ENCODE measurements at regions not wholly inside any gene's neighbourhood (a gene's known extent, or its start where the extent isn't known, plus 50 kb on each side); places are given as distances from the start of the nearest gene placed in this dataset.

GRCh38 chr5:61600123-61600444, 268.0 kb downstream of the ZSWIM6 start:
- H3K4me2 ChIP-seq (ENCODE audit: insufficient read depth, low read length, poor library complexity, severe bottlenecking): no peak overlapping the region
- no peak overlapping the region for H3K14ac ChIP-seq (ENCODE audit: low read length)

DNA sequence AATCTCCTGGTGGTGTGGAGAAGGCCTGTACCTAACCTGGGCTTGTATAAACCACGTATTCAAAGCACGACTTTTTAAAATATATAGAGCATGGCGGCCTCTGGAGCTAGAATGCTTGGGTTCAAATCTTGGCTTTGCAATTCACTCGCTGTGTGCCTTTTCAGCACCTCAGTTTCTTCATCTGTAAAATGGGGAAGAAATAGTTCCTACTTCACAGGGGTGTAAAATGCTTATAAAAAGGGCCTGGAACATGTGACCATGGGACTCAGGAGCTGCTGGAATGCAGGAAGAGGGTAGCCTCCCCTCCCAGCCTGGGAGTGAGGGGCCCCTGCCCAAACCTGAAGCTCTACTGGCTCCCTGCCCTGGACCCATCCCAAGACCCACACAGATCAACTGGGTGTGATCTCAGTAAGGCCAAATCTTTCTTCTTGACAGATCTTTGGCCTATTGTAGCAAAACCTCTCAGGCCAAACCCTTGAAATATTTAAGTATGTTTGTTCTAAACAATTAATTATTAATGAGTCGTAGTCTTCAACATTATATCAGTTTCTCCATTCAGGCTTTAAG, 269.0 kb downstream of the ZSWIM6 start:
- Histone ChIP-seq H4K8ac (ENCODE audit: low read depth, low read length) (no peak overlapping the region), H3K23ac (ENCODE audit: low read depth, low read length, poor library complexity) (no peak overlapping the region), H2AK5ac (ENCODE audit: low read depth, low read length) (no peak overlapping the region), H2BK12ac (ENCODE audit: low read length) (no peak overlapping the region), H3K4ac (ENCODE audit: low read length) (no peak overlapping the region), H3K36me3 (replicated peaks in 1 of 2; ENCODE audit: control insufficient read depth in 2 of 2, insufficient read depth in 2 of 2, low read length in 2 of 2) (no peaks in the 10 kb centered on the region), H3K27ac (replicated peaks; ENCODE audit: low read length) (no peak overlapping the region), H3K9ac (ENCODE audit: low read depth, low read length, poor library complexity) (no peak overlapping the region), H3K4me3 (ENCODE audit: low read length in 2 of 2) (no peak overlapping the region), H4K91ac (ENCODE audit: low read depth, low read length, poor library complexity) (no peak overlapping the region), H2BK120ac (ENCODE audit: low read depth, low read length) (no peak overlapping the region), H3K18ac (ENCODE audit: low read length) (no peak overlapping the region), H3K9me3 (replicated peaks in 1 of 2; ENCODE audit: control insufficient read depth in 2 of 2, insufficient read depth in 1 of 2, low read depth in 1 of 2, low read length in 2 of 2) (peaks cover 2 to 15% of the 10 kb centered on the region in 2 donors), H3K4me1 (ENCODE audit: control insufficient read depth in 2 of 2, insufficient read depth in 1 of 2, low read depth in 1 of 2, low read length in 2 of 2) (peaks cover 11 to 14% of the 10 kb centered on the region in 2 donors), H3K27me3 (ENCODE audit: control insufficient read depth in 3 of 3, insufficient read depth in 3 of 3, low read depth in 1 of 3, low read length in 3 of 3) (no peaks in the 10 kb centered on the region), H2AFZ (ENCODE audit: low read length) (no peak overlapping the region), H3K79me1 (ENCODE audit: low read depth, low read length) (no peaks in the 10 kb centered on the region), H2BK15ac (ENCODE audit: low read length) (no peak overlapping the region), H2BK5ac (ENCODE audit: low read length) (no peak overlapping the region), H3K14ac (ENCODE audit: low read length) (no peak overlapping the region), H3K4me2 (ENCODE audit: insufficient read depth, low read length, poor library complexity, severe bottlenecking) (no peak overlapping the region)
- DNase-seq (ENCODE audit: low spot score): no peak
- no CpG with 5 or more reads among the region's 5 CpGs for WGBS, 2 donors (ENCODE audit: extremely low coverage in 2 of 2, insufficient read length in 2 of 2, insufficient replicate concordance in 1 of 2)

More at GRCh38 chr5:61600123-61600444, 268.0 kb downstream of the ZSWIM6 start:
- Histone ChIP-seq H4K8ac (ENCODE audit: low read depth, low read length) (no peak overlapping the region), H3K9ac (ENCODE audit: low read depth, low read length, poor library complexity) (no peak overlapping the region), H3K79me1 (ENCODE audit: low read depth, low read length) (no peaks in the 10 kb centered on the region), H2AFZ (ENCODE audit: low read length) (peak overlapping the region; percentile 59), H2BK120ac (ENCODE audit: low read depth, low read length) (no peak overlapping the region), H2BK5ac (ENCODE audit: low read length) (no peak overlapping the region), H3K4me1 (ENCODE audit: control insufficient read depth in 2 of 2, insufficient read depth in 1 of 2, low read depth in 1 of 2, low read length in 2 of 2) (peaks cover 10 to 11% of the 10 kb centered on the region in 2 donors), H3K27ac (replicated peaks; ENCODE audit: low read length) (no peak overlapping the region), H3K9me3 (replicated peaks in 1 of 2; ENCODE audit: control insufficient read depth in 2 of 2, insufficient read depth in 1 of 2, low read depth in 1 of 2, low read length in 2 of 2) (peaks cover 2 to 19% of the 10 kb centered on the region in 2 donors), H2BK15ac (ENCODE audit: low read length) (no peak overlapping the region), H2AK5ac (ENCODE audit: low read depth, low read length) (no peak overlapping the region), H3K4ac (ENCODE audit: low read length) (no peak overlapping the region), H3K36me3 (replicated peaks in 1 of 2; ENCODE audit: control insufficient read depth in 2 of 2, insufficient read depth in 2 of 2, low read length in 2 of 2) (no peaks in the 10 kb centered on the region), H3K23ac (ENCODE audit: low read depth, low read length, poor library complexity) (no peak overlapping the region), H3K4me3 (ENCODE audit: low read length in 2 of 2) (no peak overlapping the region), H2BK12ac (ENCODE audit: low read length) (no peak overlapping the region), H4K91ac (ENCODE audit: low read depth, low read length, poor library complexity) (no peak overlapping the region), H3K18ac (ENCODE audit: low read length) (no peak overlapping the region), H3K27me3 (ENCODE audit: control insufficient read depth in 3 of 3, insufficient read depth in 3 of 3, low read depth in 1 of 3, low read length in 3 of 3) (no peaks in the 10 kb centered on the region)
- DNase-seq (ENCODE audit: low spot score): no peak

- no peaks in the 10 kb centered on the region for H3K36me3 ChIP-seq (replicated peaks in 1 of 2; ENCODE audit: control insufficient read depth in 2 of 2, insufficient read depth in 2 of 2, low read length in 2 of 2)
- H3K4me2 ChIP-seq (ENCODE audit: insufficient read depth, low read length, poor library complexity, severe bottlenecking): no peak overlapping the region
- no peak overlapping the region for H3K4me3 ChIP-seq (ENCODE audit: low read length in 2 of 2)
- no peak overlapping the region for H3K9ac ChIP-seq (ENCODE audit: low read depth, low read length, poor library complexity)
- no peak overlapping the region for H4K91ac ChIP-seq (ENCODE audit: low read depth, low read length, poor library complexity)
- no peaks in the 10 kb centered on the region for H3K27me3 ChIP-seq (ENCODE audit: control insufficient read depth in 3 of 3, insufficient read depth in 3 of 3, low read depth in 1 of 3, low read length in 3 of 3)
- WGBS, 2 donors (ENCODE audit: extremely low coverage in 2 of 2, insufficient read length in 2 of 2, insufficient replicate concordance in 1 of 2): no CpG with 5 or more reads among the region's 6 CpGs
- no peak overlapping the region for H3K23ac ChIP-seq (ENCODE audit: low read depth, low read length, poor library complexity)
- H3K9me3 ChIP-seq (replicated peaks in 1 of 2; ENCODE audit: control insufficient read depth in 2 of 2, insufficient read depth in 1 of 2, low read depth in 1 of 2, low read length in 2 of 2): no peaks in the 10 kb centered on the region
- peak overlapping the region; percentile 11 for H3K18ac ChIP-seq (ENCODE audit: low read length)
- no peak overlapping the region for H4K8ac ChIP-seq (ENCODE audit: low read depth, low read length)
- no peak for DNase-seq (ENCODE audit: low spot score)
- no peak overlapping the region for H2BK15ac ChIP-seq (ENCODE audit: low read length)
- H2BK5ac ChIP-seq (ENCODE audit: low read length): no peak overlapping the region
- H3K79me1 ChIP-seq (ENCODE audit: low read depth, low read length): no peaks in the 10 kb centered on the region
- no peak overlapping the region for H3K14ac ChIP-seq (ENCODE audit: low read length)
- H3K4ac ChIP-seq (ENCODE audit: low read length): no peak overlapping the region
- H3K27ac ChIP-seq (replicated peaks; ENCODE audit: low read length): no peak overlapping the region
- no peak overlapping the region for H2BK120ac ChIP-seq (ENCODE audit: low read depth, low read length)
- peaks cover 11 to 14% of the 10 kb centered on the region in 2 donors for H3K4me1 ChIP-seq (ENCODE audit: control insufficient read depth in 2 of 2, insufficient read depth in 1 of 2, low read depth in 1 of 2, low read length in 2 of 2)
- H2AK5ac ChIP-seq (ENCODE audit: low read depth, low read length): no peak overlapping the region
- H2AFZ ChIP-seq (ENCODE audit: low read length): no peak overlapping the region
- H2BK12ac ChIP-seq (ENCODE audit: low read length): no peak overlapping the region
Measured at GRCh38 chr5:61603211-61603908, 271.3 kb downstream of the ZSWIM6 start.

DNA sequence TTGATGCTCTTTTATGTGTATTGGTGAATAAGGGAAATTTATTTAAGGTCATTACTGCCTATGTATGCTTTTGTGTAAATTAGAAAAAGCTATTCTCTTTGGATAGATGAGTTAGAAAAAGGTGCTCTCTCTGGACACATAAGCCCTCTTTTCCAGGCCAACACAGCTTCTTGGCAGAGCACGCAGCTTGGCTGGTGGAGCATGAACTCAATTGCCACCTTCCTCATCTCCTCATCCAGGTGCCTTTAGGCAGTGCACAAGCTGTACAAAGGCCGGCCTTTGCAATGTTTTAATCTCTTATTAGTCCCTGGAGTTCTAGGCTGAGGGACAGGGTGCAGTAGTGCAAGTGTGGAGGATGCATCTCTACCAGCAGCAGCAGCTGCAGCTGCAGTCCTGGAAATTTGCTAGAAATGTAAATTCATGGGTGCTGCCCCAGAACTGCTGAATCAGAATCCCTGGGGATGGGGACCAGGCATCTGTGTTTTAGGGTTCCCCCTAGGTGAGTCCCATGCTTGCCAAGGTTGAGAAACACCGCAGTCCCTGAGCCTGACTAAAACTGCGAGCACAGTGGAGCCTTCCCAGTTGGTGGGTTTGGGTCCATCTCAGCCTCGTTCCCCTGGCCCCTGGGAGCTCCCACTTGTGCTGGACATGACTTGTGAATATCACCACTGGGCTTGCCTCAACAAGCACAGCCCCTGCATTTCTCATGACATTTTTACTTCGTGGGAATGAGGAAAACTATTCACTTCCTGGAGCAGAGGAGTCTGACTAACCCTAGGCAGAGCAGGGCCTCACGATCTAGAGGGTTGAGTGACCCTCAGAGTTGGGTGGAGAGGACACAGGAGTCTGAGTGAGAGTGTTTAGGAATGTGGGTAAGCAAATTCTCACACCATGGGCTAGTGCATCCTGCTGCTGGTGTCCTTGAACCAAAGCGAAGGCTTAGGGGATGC, 272.3 kb downstream of the ZSWIM6 start:
- H2BK12ac ChIP-seq (ENCODE audit: low read length): no peak overlapping the region
- no peaks in the 10 kb centered on the region for H3K36me3 ChIP-seq (replicated peaks in 1 of 2; ENCODE audit: control insufficient read depth in 2 of 2, insufficient read depth in 2 of 2, low read length in 2 of 2)
- H3K4me1 ChIP-seq (ENCODE audit: control insufficient read depth in 2 of 2, insufficient read depth in 1 of 2, low read depth in 1 of 2, low read length in 2 of 2): peaks cover 11 to 14% of the 10 kb centered on the region in 2 donors
- H3K4ac ChIP-seq (ENCODE audit: low read length): no peak overlapping the region
- WGBS, 2 donors (ENCODE audit: extremely low coverage in 2 of 2, insufficient read length in 2 of 2, insufficient replicate concordance in 1 of 2): no CpG with 5 or more reads among the region's 8 CpGs
- H3K23ac ChIP-seq (ENCODE audit: low read depth, low read length, poor library complexity): no peak overlapping the region
- H3K14ac ChIP-seq (ENCODE audit: low read length): no peak overlapping the region
- H2BK15ac ChIP-seq (ENCODE audit: low read length): peak overlapping the region; percentile 69
- H2AK5ac ChIP-seq (ENCODE audit: low read depth, low read length): no peak overlapping the region
- no peak overlapping the region for H2BK120ac ChIP-seq (ENCODE audit: low read depth, low read length)
- H3K18ac ChIP-seq (ENCODE audit: low read length): no peak overlapping the region
- H4K8ac ChIP-seq (ENCODE audit: low read depth, low read length): no peak overlapping the region
- H3K27ac ChIP-seq (replicated peaks; ENCODE audit: low read length): no peak overlapping the region
- H3K9ac ChIP-seq (ENCODE audit: low read depth, low read length, poor library complexity): no peak overlapping the region
- H2AFZ ChIP-seq (ENCODE audit: low read length): peak overlapping the region; percentile 37
- H3K79me1 ChIP-seq (ENCODE audit: low read depth, low read length): no peaks in the 10 kb centered on the region
- H2BK5ac ChIP-seq (ENCODE audit: low read length): no peak overlapping the region
- H3K4me2 ChIP-seq (ENCODE audit: insufficient read depth, low read length, poor library complexity, severe bottlenecking): no peak overlapping the region
- no peaks in the 10 kb centered on the region for H3K27me3 ChIP-seq (ENCODE audit: control insufficient read depth in 3 of 3, insufficient read depth in 3 of 3, low read depth in 1 of 3, low read length in 3 of 3)
- DNase-seq (ENCODE audit: low spot score): no peak
- H4K91ac ChIP-seq (ENCODE audit: low read depth, low read length, poor library complexity): no peak overlapping the region
- no peak overlapping the region for H3K4me3 ChIP-seq (ENCODE audit: low read length in 2 of 2)
- H3K9me3 ChIP-seq (replicated peaks in 1 of 2; ENCODE audit: control insufficient read depth in 2 of 2, insufficient read depth in 1 of 2, low read depth in 1 of 2, low read length in 2 of 2): no peaks in the 10 kb centered on the region
